ENCODE measurements at regions not wholly inside any gene's neighbourhood (a gene's known extent, or its start where the extent isn't known, plus 50 kb on each side); places are given as distances from the start of the nearest gene placed in this dataset.

DNA sequence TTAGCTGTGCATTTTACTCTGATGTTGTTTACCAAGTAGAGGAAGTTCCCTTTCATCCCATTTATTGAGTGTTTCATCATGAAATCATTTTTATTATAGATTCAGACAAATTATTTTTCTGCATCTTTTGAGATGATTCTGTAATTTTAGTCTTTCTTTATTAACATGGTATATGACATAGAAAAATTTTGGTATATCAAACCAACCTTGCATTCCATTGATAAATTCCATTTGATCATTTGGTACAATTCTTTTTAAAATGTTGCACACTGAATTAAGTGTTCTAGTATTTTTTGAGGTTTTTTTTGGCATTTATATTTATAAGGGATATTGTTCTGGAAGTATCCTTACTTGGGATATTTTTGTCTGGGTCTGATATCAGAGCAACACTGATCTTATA is 308.4 kb downstream of the DLEU7 start:
- no peak for DNase-seq
- no peak for ATAC-seq
- intact Hi-C loops (cut with DNase I) = no loop called here
- Histone ChIP-seq H3K9me3 (peaks cover 0 to 9% (median 1%) of the 10 kb centered on the region in 4 donors), H3K27ac (no peak overlapping the region), H3K36me3 (no peaks in the 10 kb centered on the region), H3K27me3 (no peaks in the 10 kb centered on the region), H3K4me1 (peaks cover 0 to 4% (median 0%) of the 10 kb centered on the region in 4 donors), H3K4me3 (no peak overlapping the region)
- TF ChIP-seq CTCF (IDR thresholded peaks at IDR 0.05) = no peak
- no peak for TF ChIP-seq POLR2A (IDR thresholded peaks at IDR 0.05)

DNA sequence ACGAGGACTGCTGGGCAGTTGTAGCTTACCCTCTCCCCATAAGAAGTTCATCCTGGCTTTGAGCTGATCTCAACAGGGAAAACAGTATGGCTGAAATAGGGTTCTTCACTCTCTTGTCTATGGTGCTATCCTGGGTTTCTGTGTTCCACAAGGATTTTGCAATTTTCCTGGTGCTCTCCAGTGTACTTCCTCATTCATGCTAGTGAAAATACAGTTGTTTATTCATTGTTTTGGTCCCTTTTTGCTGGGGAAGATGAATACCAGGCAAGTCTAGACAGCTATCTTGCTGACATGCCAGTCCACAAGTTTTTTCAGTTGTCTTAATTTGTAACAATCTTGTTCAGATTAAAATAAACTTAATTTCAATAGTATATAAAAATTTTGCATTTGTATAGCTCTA is 306.5 kb downstream of the DLEU7 start:
- TF ChIP-seq POLR2A (IDR thresholded peaks at IDR 0.05) = no peak
- TF ChIP-seq CTCF (IDR thresholded peaks at IDR 0.05) = no peak
- H3K9me3 ChIP-seq = peaks cover 0 to 9% (median 1%) of the 10 kb centered on the region in 4 donors
- no peaks in the 10 kb centered on the region for H3K36me3 ChIP-seq
- H3K4me3 ChIP-seq = no peak overlapping the region
- H3K4me1 ChIP-seq = no peaks in the 10 kb centered on the region
- intact Hi-C loops (cut with DNase I) = no loop called here
- H3K27me3 ChIP-seq = no peaks in the 10 kb centered on the region
- ATAC-seq = no peak
- no peak for DNase-seq
- WGBS (ENCODE audit: insufficient coverage, low coverage, low lambda C conversion rate, missing lambda C conversion rate) = no CpG with 5 or more reads among the region's 1 CpG
- no peak overlapping the region for H3K27ac ChIP-seq

DNA sequence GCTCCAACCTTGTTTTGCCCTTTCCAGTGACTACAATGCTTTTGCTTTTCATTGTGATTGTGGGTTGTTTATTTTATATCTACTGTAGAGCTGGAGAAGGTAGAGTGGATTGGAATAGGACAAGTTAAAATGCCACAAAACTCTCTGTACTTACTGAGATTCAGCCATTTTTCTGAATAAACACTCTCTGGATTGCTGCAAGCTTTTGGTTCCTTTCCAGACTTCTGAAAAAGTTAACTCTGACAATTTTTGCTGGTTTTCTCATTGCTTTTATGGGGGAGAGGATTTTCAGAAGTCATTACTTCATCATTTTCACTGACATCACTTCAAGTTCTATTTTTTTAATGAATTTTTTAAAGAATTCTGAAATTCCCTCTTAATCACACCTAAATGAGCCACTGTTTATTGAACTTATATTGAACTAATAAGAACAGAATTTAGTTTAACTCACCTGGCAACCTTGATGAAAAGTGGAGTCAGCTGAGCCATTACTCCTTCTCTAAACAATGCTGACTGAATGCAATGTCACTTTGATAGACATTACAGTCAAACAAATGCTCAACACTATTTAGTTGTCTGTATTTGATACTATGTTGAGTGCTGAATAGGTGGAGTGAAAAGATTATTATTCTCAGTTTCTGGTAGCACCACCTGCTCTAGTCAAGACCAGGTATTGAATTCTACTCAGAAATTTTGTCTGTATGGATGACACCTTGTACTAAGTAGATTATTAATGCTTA is 303.5 kb downstream of the DLEU7 start:
- Histone ChIP-seq H3K4me1 (no peaks in the 10 kb centered on the region), H3K27me3 (no peaks in the 10 kb centered on the region), H3K36me3 (no peaks in the 10 kb centered on the region), H3K27ac (no peak overlapping the region), H3K9me3 (peaks cover 0 to 2% (median under 1%) of the 10 kb centered on the region in 4 donors), H3K4me3 (no peak overlapping the region)
- TF ChIP-seq CTCF (IDR thresholded peaks at IDR 0.05) = no peak
- TF ChIP-seq POLR2A (IDR thresholded peaks at IDR 0.05) = no peak
- ATAC-seq (no peak), DNase-seq (no peak)
- intact Hi-C loops (cut with DNase I) = no loop called here

GRCh38 chr13:50543141-50543540 is 300.4 kb downstream of the DLEU7 start:
- WGBS (ENCODE audit: insufficient coverage, low coverage, low lambda C conversion rate, missing lambda C conversion rate) = 71% methylated on average over 2 of the region's 2 CpGs

More at GRCh38 chr13:50543141-50543540, 300.4 kb downstream of the DLEU7 start:
- ATAC-seq = no peak
- DNase-seq = no peak
- TF ChIP-seq POLR2A (IDR thresholded peaks at IDR 0.05) (no peak), CTCF (IDR thresholded peaks at IDR 0.05) (no peak)
- Histone ChIP-seq H3K36me3 (no peaks in the 10 kb centered on the region), H3K4me1 (no peaks in the 10 kb centered on the region), H3K27me3 (no peaks in the 10 kb centered on the region), H3K4me3 (no peak overlapping the region), H3K9me3 (no peaks in the 10 kb centered on the region), H3K27ac (no peak overlapping the region)
- intact Hi-C loops (cut with DNase I) = no loop called here
